GM12878 (cell line): ENCODE measurements at regions not wholly inside any gene's neighbourhood (a gene's known extent, or its start where the extent isn't known, plus 50 kb on each side); places are given as distances from the start of the nearest gene placed in this dataset.

Experiments
- CTCF ChIP-seq, 3 experiments: IDR thresholded peaks in 2 of 3; conservative IDR thresholded peaks in 1 of 3; 2 replicates each; pipeline ENCODE4 v1.5.1; 2011; ENCODE audit warnings: low read depth in 3 of 3, low read length in 3 of 3, mild to moderate bottlenecking in 3 of 3, control low read depth in 2 of 3, moderate library complexity in 2 of 3, inconsistent platforms in 1 of 3, mixed read lengths in 1 of 3; ENCODE audit not compliant: control insufficient read depth in 2 of 3, insufficient read depth in 1 of 3; ENCODE audit errors: extremely low read depth in 1 of 3
- EZH2 ChIP-seq: IDR thresholded peaks from 2 replicates; pipeline ENCODE4 v1.6.1; 2012; ENCODE audit warnings: low read depth, mild to moderate bottlenecking, control low read depth, inconsistent platforms, low read length, borderline replicate concordance; ENCODE audit not compliant: control insufficient read depth
- MYC ChIP-seq: IDR thresholded peaks from 2 replicates; pipeline ENCODE4 v1.6.1; 2011; ENCODE audit warnings: mild to moderate bottlenecking, low read length, moderate library complexity, inconsistent platforms; ENCODE audit not compliant: insufficient read depth, insufficient replicate concordance, insufficient read length, severe bottlenecking
- NFYB ChIP-seq: IDR thresholded peaks from 2 replicates; pipeline ENCODE4 v1.6.1; 2011; ENCODE audit warnings: low read depth, mild to moderate bottlenecking, low read length, improper control_type of control experiment, moderate library complexity; ENCODE audit not compliant: insufficient read depth
- POLR2A ChIP-seq: IDR thresholded peaks from 2 replicates; pipeline ENCODE4 v1.6.1; 2011; ENCODE audit warnings: low read depth, mild to moderate bottlenecking, low read length
- RAD21 ChIP-seq: IDR thresholded peaks from 2 replicates; pipeline ENCODE4 v1.6.1; 2011; ENCODE audit warnings: mild to moderate bottlenecking, low read depth, low read length, moderate library complexity; ENCODE audit not compliant: insufficient read depth
- YY1 ChIP-seq: IDR thresholded peaks from 2 replicates; pipeline ENCODE4 v1.6.1; 2011; ENCODE audit warnings: low read depth, mild to moderate bottlenecking, low read length

- no peak for TF ChIP-seq EZH2
- no peak for TF ChIP-seq POLR2A
- TF ChIP-seq MYC, result no peak
- no peak for TF ChIP-seq RAD21
- TF ChIP-seq YY1, result no peak
- TF ChIP-seq NFYB, result no peak
- no peak for TF ChIP-seq CTCF (IDR thresholded peaks at IDR 0.05 in 2 of 3, conservative IDR thresholded peaks at IDR 0.05 in 1 of 3; ENCODE audit: control insufficient read depth in 2 of 3, extremely low read depth in 1 of 3, insufficient read depth in 1 of 3, low read depth in 3 of 3, low read length in 3 of 3)
Observed at GRCh38 chr5:33305572-33305971, 135.2 kb upstream of the TARS1 start.
